T-helper 22 cell (primary cell): ENCODE measurements at regions not wholly inside any gene's neighbourhood (a gene's known extent, or its start where the extent isn't known, plus 50 kb on each side); places are given as distances from the start of the nearest gene placed in this dataset.

Source experiments
- DNase-seq: peaks from one replicate; pipeline ENCODE4 v3.0.0-alpha.2; 2020; ENCODE audit warnings: low read depth

GRCh38 chr2:64221935-64222334 is 77.7 kb upstream of the PELI1 start:
- no peak for DNase-seq

GRCh38 chr2:64222351-64222750 is 78.1 kb upstream of the PELI1 start:
- no peak for DNase-seq

GRCh38 chr2:64223055-64223454 is 78.8 kb upstream of the PELI1 start:
- DNase-seq, result no peak

DNA sequence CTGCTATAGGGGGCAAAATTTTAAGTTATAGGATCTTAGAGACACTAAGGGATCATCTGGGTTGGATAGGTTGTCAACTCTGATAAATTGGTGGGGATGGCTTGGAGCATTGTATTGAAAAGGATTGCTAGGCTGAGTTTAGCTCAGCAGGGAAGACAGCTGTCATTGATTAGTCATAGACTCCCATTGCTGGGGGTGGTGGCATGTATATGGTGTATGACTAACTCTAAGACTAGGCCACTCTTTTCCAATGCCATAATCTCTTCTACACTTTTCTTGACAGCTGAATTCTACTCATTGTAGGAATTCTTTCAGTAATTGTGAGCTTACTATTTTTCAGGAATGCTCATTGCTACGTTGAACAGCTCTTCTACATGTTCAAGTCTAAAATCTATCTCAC is 81.3 kb upstream of the PELI1 start:
- DNase-seq, result no peak

DNA sequence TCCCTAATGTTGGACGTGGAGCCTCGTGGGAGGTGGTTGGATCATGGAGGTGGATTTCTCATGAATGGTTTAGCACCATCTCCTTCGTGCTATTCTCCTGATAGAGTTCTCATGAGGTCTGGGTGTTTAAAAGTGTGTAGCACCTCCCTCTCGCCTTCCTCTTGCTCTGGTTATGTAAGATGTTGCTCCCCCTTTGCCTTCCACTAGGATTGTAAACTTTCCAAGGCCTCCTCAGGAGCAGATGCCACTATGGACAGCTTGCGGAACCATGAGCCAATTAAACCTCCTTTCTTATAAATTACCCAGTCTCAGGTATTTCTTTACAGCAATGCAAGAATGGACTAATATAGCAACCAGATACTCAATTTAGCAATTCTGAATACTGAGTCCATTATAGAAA is 82.4 kb upstream of the PELI1 start:
- no peak for DNase-seq

- no peak for DNase-seq
Observed at GRCh38 chr2:64227603-64228125, 83.4 kb upstream of the PELI1 start.

DNA sequence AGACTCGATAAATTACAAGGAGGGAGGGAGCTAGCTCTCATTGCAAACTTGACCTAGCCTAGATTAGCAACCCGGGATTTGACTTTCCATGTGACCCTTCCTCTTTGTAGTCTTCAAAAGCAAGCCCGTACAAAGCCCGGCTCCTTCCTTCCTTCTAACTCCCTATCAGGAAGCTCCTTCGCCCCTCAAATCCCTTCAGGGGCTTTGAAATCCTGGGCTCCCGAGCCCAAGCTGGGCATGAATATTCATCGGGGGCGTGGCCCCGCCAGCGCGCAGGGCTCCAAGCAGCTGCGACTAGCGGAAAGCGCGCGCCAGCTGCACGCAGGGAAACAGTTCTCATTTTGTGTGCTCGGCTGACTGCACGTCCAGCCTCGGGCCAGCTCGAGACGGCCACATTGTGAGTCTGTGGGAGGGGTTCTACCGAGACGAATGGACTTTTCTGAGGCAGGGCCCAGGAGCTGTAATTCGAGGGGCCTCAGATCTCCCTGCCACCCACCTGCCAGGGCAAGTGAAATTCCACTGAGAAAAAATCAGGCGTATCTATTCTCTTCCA is 84.0 kb upstream of the PELI1 start:
- DNase-seq, result no peak

DNA sequence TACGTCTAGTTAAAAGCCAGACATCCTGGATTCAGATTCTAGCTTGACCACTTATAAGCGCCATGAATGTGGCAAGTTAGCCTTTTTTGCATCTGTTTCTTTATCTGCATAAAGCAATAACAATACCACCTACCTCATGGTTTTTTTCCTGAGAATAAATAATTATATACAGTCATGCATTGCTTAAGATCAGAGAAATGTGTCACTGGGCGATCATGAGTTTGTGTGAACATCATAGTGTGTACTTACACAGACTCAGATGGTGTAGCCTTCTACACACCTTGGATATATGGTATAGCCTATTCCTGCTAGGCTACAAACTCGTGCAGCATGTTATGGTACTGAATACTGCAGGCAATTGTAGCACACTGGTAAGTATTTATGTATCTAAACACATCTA is 84.7 kb upstream of the PELI1 start:
- no peak for DNase-seq

- DNase-seq, result no peak
Observed at GRCh38 chr2:64230540-64230939, 86.3 kb upstream of the PELI1 start.

GRCh38 chr2:64232266-64232665 is 88.0 kb upstream of the PELI1 start:
- DNase-seq, result no peak

- DNase-seq, result no peak
Observed at GRCh38 chr2:64233376-64233922, 89.2 kb upstream of the PELI1 start.

DNA sequence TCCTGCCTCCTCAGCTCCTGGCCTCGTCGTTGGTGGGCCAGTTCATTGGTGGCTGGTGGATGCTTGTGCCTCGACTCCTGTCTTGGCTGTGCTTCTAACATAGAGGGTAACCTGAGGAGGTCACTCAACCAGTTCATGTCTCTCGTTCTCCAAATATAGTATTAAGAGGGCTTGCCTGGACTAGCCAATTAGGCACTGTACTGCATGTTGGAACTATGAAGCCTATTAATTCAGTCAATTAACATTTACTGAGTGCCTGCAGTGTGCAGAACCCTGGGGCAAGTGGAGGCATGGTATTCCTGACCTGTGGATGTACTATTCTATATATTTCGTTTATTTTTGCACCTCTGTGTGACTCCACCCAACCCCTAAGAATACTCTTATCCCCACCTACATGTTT is 89.9 kb upstream of the PELI1 start:
- no peak for DNase-seq

GRCh38 chr2:64234785-64235184 is 90.6 kb upstream of the PELI1 start:
- DNase-seq, result no peak

DNA sequence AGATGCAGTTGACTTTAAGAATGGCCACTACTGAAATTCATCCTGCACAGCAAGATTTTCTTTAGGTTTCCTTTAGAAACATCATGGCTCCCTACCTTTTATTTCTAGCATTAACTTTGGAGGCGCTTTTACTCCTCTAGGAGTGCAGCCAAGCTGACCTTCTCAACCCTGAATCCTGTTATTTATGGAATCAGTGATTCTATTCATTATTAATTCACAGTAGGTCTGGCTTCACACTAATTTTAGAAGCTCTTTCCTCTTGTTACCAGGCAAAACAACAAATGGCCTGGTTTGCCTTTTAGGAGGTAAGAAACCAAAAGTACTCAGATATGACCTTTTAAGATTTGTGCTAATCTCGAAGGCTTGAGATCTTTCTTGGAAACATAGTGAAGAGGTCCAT is 93.0 kb upstream of the PELI1 start:
- DNase-seq, result no peak

GRCh38 chr2:64238799-64239198 is 94.6 kb upstream of the PELI1 start:
- DNase-seq, result no peak

- DNase-seq, result no peak
Observed at GRCh38 chr2:64243081-64244036, 99.1 kb upstream of the PELI1 start.

GRCh38 chr2:64244037-64244416 is 99.8 kb upstream of the PELI1 start:
- DNase-seq, result no peak

DNA sequence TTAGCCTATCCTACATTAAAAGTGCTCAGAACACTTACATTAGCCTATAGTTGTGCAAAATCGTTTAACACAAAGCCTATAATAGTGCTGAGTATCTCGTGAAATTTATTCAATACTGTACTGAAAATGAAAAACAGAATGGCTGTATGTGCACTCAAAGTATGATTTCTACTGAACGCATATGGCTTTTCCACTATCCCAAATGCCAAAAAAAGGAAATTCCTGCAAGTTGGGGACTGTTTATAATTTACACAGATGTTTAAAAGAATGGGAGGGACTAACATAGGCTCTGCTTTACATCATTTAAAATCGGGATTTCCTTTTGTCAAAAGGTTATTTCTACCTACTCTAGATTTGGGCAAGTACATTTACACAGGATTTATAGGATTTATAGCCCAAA is 101.4 kb upstream of the PELI1 start:
- no peak for DNase-seq

DNA sequence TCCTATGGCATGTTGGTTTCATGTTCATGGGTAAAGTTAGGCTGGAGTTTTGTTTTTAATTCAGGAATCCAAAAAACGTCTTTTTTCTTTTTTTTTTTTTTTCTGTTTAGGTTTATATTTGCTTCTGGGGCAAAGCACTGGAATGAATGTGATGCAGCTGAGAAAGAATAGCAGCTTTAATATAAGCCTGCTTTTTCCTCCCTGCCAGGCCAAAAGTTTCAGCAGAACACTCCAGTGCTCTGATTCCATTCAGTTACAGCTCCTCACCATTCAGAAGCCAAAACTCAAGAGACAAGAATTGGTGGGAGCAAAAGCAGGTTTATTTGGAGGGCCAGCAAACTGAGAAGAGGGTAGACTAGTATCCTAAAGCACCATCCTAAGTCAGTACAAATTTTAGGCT is 102.7 kb upstream of the PELI1 start:
- no peak for DNase-seq

- DNase-seq, result no peak
Observed at GRCh38 chr2:64249426-64249825, 105.2 kb upstream of the PELI1 start.

GRCh38 chr2:64250063-64250462 is 105.8 kb upstream of the PELI1 start:
- no peak for DNase-seq

DNA sequence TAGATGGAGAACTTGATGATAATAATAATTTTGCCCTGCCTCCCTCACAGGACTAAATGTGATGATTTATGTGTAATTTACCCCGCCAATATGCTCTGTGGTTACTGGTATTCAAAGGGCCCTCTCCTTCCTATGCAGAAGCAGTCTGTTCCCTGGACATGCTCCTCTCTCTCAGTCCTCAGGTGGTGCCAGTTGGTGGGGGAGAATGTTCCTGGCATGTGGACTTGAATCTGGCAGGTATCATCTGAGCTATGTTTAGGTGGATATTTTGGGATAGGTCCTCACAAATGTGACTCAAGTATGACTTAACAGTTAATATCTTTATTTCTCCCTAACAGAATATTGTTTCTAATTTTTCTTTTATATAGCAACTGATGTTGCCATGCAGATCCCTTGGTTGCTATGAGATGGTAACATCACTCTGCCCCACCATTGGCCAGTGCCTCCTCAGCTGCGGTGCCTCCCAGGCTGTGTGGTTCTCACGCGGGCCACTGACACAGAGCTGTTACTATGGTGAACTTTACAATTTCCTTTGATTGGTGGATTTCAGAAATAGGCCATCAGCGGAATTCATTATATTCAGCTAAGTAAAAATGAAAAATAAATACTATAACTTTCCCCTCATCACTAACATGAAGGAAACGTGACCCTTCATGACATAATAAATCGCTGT is 106.7 kb upstream of the PELI1 start:
- no peak for DNase-seq
